ENCODE measurements at regions not wholly inside any gene's neighbourhood (a gene's known extent, or its start where the extent isn't known, plus 50 kb on each side); places are given as distances from the start of the nearest gene placed in this dataset.

- Histone ChIP-seq H3K9me2 (replicated peaks; ENCODE audit: insufficient read depth, low read length) (no peaks in the 10 kb centered on the region), H3K79me2 (ENCODE audit: insufficient read depth, low read length) (no peaks in the 10 kb centered on the region), H2AFZ (ENCODE audit: low read depth, low read length, severe bottlenecking) (no peak overlapping the region), H4K20me1 (ENCODE audit: low read depth, low read length) (no peaks in the 10 kb centered on the region), H3K9me3 (ENCODE audit: insufficient read depth, low read length) (no peaks in the 10 kb centered on the region), H3K9ac (ENCODE audit: low read length) (no peak overlapping the region), H3K4me2 (ENCODE audit: low read depth, low read length, poor library complexity, severe bottlenecking) (no peak overlapping the region), H3K27me3 (ENCODE audit: low read length) (peaks cover 7% of the 10 kb centered on the region; the same call in 1 of the 2 replicates), H3K27ac (ENCODE audit: low read depth, low read length) (no peak overlapping the region), H3K36me3 (ENCODE audit: low read length) (no peaks in the 10 kb centered on the region), H3F3A (ENCODE audit: insufficient read depth) (no peaks in the 10 kb centered on the region), H3K4me3 (ENCODE audit: insufficient read depth, low read length, poor library complexity, severe bottlenecking) (no peak overlapping the region)
- TF ChIP-seq, protein P1, sequence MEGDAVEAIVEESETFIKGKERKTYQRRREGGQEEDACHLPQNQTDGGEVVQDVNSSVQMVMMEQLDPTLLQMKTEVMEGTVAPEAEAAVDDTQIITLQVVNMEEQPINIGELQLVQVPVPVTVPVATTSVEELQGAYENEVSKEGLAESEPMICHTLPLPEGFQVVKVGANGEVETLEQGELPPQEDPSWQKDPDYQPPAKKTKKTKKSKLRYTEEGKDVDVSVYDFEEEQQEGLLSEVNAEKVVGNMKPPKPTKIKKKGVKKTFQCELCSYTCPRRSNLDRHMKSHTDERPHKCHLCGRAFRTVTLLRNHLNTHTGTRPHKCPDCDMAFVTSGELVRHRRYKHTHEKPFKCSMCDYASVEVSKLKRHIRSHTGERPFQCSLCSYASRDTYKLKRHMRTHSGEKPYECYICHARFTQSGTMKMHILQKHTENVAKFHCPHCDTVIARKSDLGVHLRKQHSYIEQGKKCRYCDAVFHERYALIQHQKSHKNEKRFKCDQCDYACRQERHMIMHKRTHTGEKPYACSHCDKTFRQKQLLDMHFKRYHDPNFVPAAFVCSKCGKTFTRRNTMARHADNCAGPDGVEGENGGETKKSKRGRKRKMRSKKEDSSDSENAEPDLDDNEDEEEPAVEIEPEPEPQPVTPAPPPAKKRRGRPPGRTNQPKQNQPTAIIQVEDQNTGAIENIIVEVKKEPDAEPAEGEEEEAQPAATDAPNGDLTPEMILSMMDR (IDR thresholded peaks at IDR 0.05; ENCODE audit: insufficient read depth, low read length, poor library complexity, severe bottlenecking) = no peak
Observed at GRCh38 chr10:64037071-64037661, 516.0 kb downstream of the REEP3 start.

GRCh38 chr10:64038107-64038506 is 516.9 kb downstream of the REEP3 start:
- peaks cover 7% of the 10 kb centered on the region; the same call in 1 of the 2 replicates for H3K27me3 ChIP-seq (ENCODE audit: low read length)
- no peak overlapping the region for H3K27ac ChIP-seq (ENCODE audit: low read depth, low read length)
- H3K9me2 ChIP-seq (replicated peaks; ENCODE audit: insufficient read depth, low read length) = no peaks in the 10 kb centered on the region
- H3F3A ChIP-seq (ENCODE audit: insufficient read depth) = no peaks in the 10 kb centered on the region
- TF ChIP-seq EZH2phosphoT487 (conservative IDR thresholded peaks at IDR 0.05; ENCODE audit: low read length) = no peak
- TF ChIP-seq, protein P1 (IDR thresholded peaks at IDR 0.05; ENCODE audit: insufficient read depth, low read length, poor library complexity, severe bottlenecking) = no peak
- H2AFZ ChIP-seq (ENCODE audit: low read depth, low read length, severe bottlenecking) = no peak overlapping the region
- H4K20me1 ChIP-seq (ENCODE audit: low read depth, low read length) = no peaks in the 10 kb centered on the region
- no peaks in the 10 kb centered on the region for H3K79me2 ChIP-seq (ENCODE audit: insufficient read depth, low read length)
- no peak overlapping the region for H3K4me3 ChIP-seq (ENCODE audit: insufficient read depth, low read length, poor library complexity, severe bottlenecking)
- no peak overlapping the region for H3K9ac ChIP-seq (ENCODE audit: low read length)
- no peaks in the 10 kb centered on the region for H3K36me3 ChIP-seq (ENCODE audit: low read length)
- H3K9me3 ChIP-seq (ENCODE audit: insufficient read depth, low read length) = no peaks in the 10 kb centered on the region
- no peak overlapping the region for H3K4me2 ChIP-seq (ENCODE audit: low read depth, low read length, poor library complexity, severe bottlenecking)

GRCh38 chr10:64039198-64039597 is 518.0 kb downstream of the REEP3 start:
- H3F3A ChIP-seq (ENCODE audit: insufficient read depth) = no peaks in the 10 kb centered on the region
- H3K9me3 ChIP-seq (ENCODE audit: insufficient read depth, low read length) = no peaks in the 10 kb centered on the region
- H3K9me2 ChIP-seq (replicated peaks; ENCODE audit: insufficient read depth, low read length) = no peaks in the 10 kb centered on the region
- no peaks in the 10 kb centered on the region for H4K20me1 ChIP-seq (ENCODE audit: low read depth, low read length)
- H3K36me3 ChIP-seq (ENCODE audit: low read length) = no peaks in the 10 kb centered on the region
- no peak overlapping the region for H3K9ac ChIP-seq (ENCODE audit: low read length)
- H3K4me3 ChIP-seq (ENCODE audit: insufficient read depth, low read length, poor library complexity, severe bottlenecking) = no peak overlapping the region
- H3K79me2 ChIP-seq (ENCODE audit: insufficient read depth, low read length) = no peaks in the 10 kb centered on the region
- TF ChIP-seq, protein P1 (IDR thresholded peaks at IDR 0.05; ENCODE audit: insufficient read depth, low read length, poor library complexity, severe bottlenecking) = no peak
- TF ChIP-seq EZH2phosphoT487 (conservative IDR thresholded peaks at IDR 0.05; ENCODE audit: low read length) = no peak
- H3K27ac ChIP-seq (ENCODE audit: low read depth, low read length) = no peak overlapping the region
- peaks cover 3% of the 10 kb centered on the region; the same call in 1 of the 2 replicates for H3K27me3 ChIP-seq (ENCODE audit: low read length)
- no peak overlapping the region for H2AFZ ChIP-seq (ENCODE audit: low read depth, low read length, severe bottlenecking)
- H3K4me2 ChIP-seq (ENCODE audit: low read depth, low read length, poor library complexity, severe bottlenecking) = no peak overlapping the region
